ENCODE measurements at regions not wholly inside any gene's neighbourhood (a gene's known extent, or its start where the extent isn't known, plus 50 kb on each side); places are given as distances from the start of the nearest gene placed in this dataset.

- H3K4me1 ChIP-seq: no peaks in the 10 kb centered on the region
- H3K36me3 ChIP-seq: no peaks in the 10 kb centered on the region
- no peaks in the 10 kb centered on the region for H3K27me3 ChIP-seq
- H3K4me3 ChIP-seq (ENCODE audit: low read depth, low read length): no peak overlapping the region
- no peak for DNase-seq
- TF ChIP-seq, protein P1, sequence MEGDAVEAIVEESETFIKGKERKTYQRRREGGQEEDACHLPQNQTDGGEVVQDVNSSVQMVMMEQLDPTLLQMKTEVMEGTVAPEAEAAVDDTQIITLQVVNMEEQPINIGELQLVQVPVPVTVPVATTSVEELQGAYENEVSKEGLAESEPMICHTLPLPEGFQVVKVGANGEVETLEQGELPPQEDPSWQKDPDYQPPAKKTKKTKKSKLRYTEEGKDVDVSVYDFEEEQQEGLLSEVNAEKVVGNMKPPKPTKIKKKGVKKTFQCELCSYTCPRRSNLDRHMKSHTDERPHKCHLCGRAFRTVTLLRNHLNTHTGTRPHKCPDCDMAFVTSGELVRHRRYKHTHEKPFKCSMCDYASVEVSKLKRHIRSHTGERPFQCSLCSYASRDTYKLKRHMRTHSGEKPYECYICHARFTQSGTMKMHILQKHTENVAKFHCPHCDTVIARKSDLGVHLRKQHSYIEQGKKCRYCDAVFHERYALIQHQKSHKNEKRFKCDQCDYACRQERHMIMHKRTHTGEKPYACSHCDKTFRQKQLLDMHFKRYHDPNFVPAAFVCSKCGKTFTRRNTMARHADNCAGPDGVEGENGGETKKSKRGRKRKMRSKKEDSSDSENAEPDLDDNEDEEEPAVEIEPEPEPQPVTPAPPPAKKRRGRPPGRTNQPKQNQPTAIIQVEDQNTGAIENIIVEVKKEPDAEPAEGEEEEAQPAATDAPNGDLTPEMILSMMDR (IDR thresholded peaks at IDR 0.05; ENCODE audit: low read depth, low read length): no peak
- no peaks in the 10 kb centered on the region for H3K9me3 ChIP-seq
Observed at GRCh38 chr13:79770056-79770455, 289.1 kb downstream of the NDFIP2 start.

GRCh38 chr13:79767126-79767525, 286.2 kb downstream of the NDFIP2 start:
- Histone ChIP-seq H3K4me1 (no peaks in the 10 kb centered on the region), H3K27me3 (no peaks in the 10 kb centered on the region), H3K4me3 (ENCODE audit: low read depth, low read length) (no peak overlapping the region), H3K9me3 (no peaks in the 10 kb centered on the region), H3K36me3 (no peaks in the 10 kb centered on the region)
- TF ChIP-seq, protein P1 (IDR thresholded peaks at IDR 0.05; ENCODE audit: low read depth, low read length): no peak
- DNase-seq: no peak

DNA sequence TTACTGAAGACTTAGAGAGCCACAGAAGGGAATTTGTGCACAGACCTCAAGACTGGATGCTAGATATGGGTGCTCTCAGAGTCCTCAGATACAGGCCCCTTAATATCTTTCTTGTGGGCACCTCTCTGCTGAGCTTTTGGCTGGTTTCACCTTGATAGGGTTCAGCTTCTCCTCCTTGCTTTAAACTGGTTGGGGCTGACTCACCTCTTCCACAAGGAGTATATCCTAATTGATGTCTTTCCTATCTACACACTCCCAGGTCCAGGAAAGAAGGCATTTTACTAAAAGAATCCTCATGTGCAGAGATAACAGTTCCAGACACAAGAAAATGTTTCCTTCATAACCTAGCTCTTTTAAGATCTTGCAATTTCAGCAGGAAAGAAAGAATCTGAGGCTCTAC, 284.4 kb downstream of the NDFIP2 start:
- Histone ChIP-seq H3K9me3 (no peaks in the 10 kb centered on the region), H3K4me1 (no peaks in the 10 kb centered on the region), H3K36me3 (no peaks in the 10 kb centered on the region), H3K4me3 (ENCODE audit: low read depth, low read length) (no peak overlapping the region), H3K27me3 (no peaks in the 10 kb centered on the region)
- TF ChIP-seq, protein P1 (IDR thresholded peaks at IDR 0.05; ENCODE audit: low read depth, low read length): no peak
- no peak for DNase-seq

GRCh38 chr13:79749984-79750551, 269.1 kb downstream of the NDFIP2 start:
- Histone ChIP-seq H3K9me3 (no peaks in the 10 kb centered on the region), H3K36me3 (no peaks in the 10 kb centered on the region), H3K4me3 (ENCODE audit: low read depth, low read length) (no peak overlapping the region), H3K27me3 (no peaks in the 10 kb centered on the region), H3K4me1 (no peaks in the 10 kb centered on the region)
- DNase-seq: peak; percentile 10
- TF ChIP-seq, protein P1 (IDR thresholded peaks at IDR 0.05; ENCODE audit: low read depth, low read length): no peak

DNA sequence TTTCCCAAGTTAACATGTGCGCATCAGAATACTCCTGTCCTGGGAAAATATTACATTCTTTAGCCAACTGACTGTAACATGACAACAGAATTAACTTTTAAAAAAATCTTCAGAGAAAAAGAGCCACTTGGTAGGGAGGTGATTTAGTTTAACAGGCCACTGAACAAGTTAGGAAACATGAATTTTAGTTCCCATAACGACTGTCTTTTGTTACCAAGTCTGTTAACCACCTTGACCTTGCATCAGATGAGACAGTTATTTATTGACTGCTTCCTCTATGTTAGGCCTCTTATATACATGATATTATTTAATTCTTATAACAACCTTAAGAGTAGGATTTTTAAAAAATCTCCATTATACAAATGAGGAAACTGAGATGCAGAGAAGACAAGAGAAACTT, 268.6 kb downstream of the NDFIP2 start:
- H3K36me3 ChIP-seq: no peaks in the 10 kb centered on the region
- no peak for DNase-seq
- H3K27me3 ChIP-seq: no peaks in the 10 kb centered on the region
- TF ChIP-seq, protein P1 (IDR thresholded peaks at IDR 0.05; ENCODE audit: low read depth, low read length): no peak
- H3K4me3 ChIP-seq (ENCODE audit: low read depth, low read length): no peak overlapping the region
- no peaks in the 10 kb centered on the region for H3K4me1 ChIP-seq
- no peaks in the 10 kb centered on the region for H3K9me3 ChIP-seq

GRCh38 chr13:79745081-79745480, 264.1 kb downstream of the NDFIP2 start:
- Histone ChIP-seq H3K36me3 (no peaks in the 10 kb centered on the region), H3K4me3 (ENCODE audit: low read depth, low read length) (no peak overlapping the region), H3K4me1 (peaks cover 25% of the 10 kb centered on the region), H3K27me3 (no peaks in the 10 kb centered on the region), H3K9me3 (no peaks in the 10 kb centered on the region)
- peak; percentile 45 for DNase-seq
- TF ChIP-seq, protein P1 (IDR thresholded peaks at IDR 0.05; ENCODE audit: low read depth, low read length): no peak

All from BE2C (cell line).